ENCODE measurements at regions not wholly inside any gene's neighbourhood (a gene's known extent, or its start where the extent isn't known, plus 50 kb on each side); places are given as distances from the start of the nearest gene placed in this dataset.

DNA sequence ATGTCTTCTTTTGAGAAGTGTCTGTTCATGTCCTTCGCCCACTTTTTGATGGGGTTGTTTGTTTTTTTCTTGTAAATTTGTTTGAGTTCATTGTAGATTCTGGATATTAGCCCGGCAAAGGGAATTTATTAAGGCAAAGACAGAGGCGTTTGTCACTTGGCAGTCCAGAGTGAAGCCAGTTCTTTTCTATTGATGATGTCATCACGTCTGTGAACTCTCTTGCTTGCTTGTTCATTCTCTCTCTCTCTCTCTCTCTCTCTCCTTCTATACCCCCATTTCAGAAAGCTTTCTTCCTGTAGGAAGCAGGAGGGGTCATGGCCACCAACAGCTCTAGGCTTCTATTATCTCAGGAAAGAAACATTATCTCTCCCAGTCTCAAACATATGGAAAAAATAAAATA, 291.3 kb downstream of the OMA1 start:
- TF ChIP-seq, protein P1, sequence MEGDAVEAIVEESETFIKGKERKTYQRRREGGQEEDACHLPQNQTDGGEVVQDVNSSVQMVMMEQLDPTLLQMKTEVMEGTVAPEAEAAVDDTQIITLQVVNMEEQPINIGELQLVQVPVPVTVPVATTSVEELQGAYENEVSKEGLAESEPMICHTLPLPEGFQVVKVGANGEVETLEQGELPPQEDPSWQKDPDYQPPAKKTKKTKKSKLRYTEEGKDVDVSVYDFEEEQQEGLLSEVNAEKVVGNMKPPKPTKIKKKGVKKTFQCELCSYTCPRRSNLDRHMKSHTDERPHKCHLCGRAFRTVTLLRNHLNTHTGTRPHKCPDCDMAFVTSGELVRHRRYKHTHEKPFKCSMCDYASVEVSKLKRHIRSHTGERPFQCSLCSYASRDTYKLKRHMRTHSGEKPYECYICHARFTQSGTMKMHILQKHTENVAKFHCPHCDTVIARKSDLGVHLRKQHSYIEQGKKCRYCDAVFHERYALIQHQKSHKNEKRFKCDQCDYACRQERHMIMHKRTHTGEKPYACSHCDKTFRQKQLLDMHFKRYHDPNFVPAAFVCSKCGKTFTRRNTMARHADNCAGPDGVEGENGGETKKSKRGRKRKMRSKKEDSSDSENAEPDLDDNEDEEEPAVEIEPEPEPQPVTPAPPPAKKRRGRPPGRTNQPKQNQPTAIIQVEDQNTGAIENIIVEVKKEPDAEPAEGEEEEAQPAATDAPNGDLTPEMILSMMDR (IDR thresholded peaks at IDR 0.05; ENCODE audit: insufficient read depth, low read depth, low read length) = no peak
- no peak for TF ChIP-seq EZH2 (IDR thresholded peaks at IDR 0.05; ENCODE audit: insufficient read depth, low read length)

All from astrocyte (in vitro differentiated cells and primary cell).